DOHH2 (cell line): ENCODE measurements at regions not wholly inside any gene's neighbourhood (a gene's known extent, or its start where the extent isn't known, plus 50 kb on each side); places are given as distances from the start of the nearest gene placed in this dataset.

Source experiments
- H3F3A ChIP-seq: fragments of 200-600 bp; sonication (generic), shearing (Covaris generic); 2 replicates; pipeline ENCODE4 v1.6.0; 2016; ENCODE audit warnings: antibody characterized with exemption, mild to moderate bottlenecking; ENCODE audit not compliant: control insufficient read depth, insufficient read depth
- H3K27ac ChIP-seq: fragments of 200-600 bp; sonication (generic); 2 replicates; pipeline ENCODE4 v1.5.1; 2014; ENCODE audit warnings: low read depth, mild to moderate bottlenecking, low read length, moderate library complexity
- H3K27me3 ChIP-seq: fragments of 200-600 bp; sonication (generic); 2 replicates; pipeline ENCODE4 v1.6.1; 2014; ENCODE audit warnings: mild to moderate bottlenecking, low read length, mixed read lengths; ENCODE audit not compliant: control insufficient read depth
- H3K36me3 ChIP-seq: fragments of 200-600 bp; sonication (generic); 2 replicates; pipeline ENCODE4 v1.6.1; 2014; ENCODE audit warnings: mild to moderate bottlenecking, low read length, moderate library complexity, mixed read lengths; ENCODE audit not compliant: control insufficient read depth
- H3K4me1 ChIP-seq: fragments of 200-600 bp; sonication (generic); 2 replicates; pipeline ENCODE4 v1.6.1; 2014; ENCODE audit warnings: mild to moderate bottlenecking, low read length, mixed read lengths; ENCODE audit not compliant: control insufficient read depth
- H3K4me2 ChIP-seq: fragments of 200-600 bp; sonication (generic); 2 replicates; pipeline ENCODE4 v1.6.0; 2014; ENCODE audit warnings: mild to moderate bottlenecking, low read length, moderate library complexity
- H3K4me3 ChIP-seq: fragments of 200-600 bp; sonication (generic); 2 replicates; pipeline ENCODE4 v1.5.1; 2014; ENCODE audit warnings: mild to moderate bottlenecking, low read length, mixed read lengths
- H3K79me2 ChIP-seq: fragments of 200-600 bp; sonication (generic); 2 replicates; pipeline ENCODE4 v1.6.1; 2014; ENCODE audit warnings: mild to moderate bottlenecking, low read length, mixed read lengths; ENCODE audit not compliant: control insufficient read depth
- H3K9me2 ChIP-seq: fragments of 200-600 bp; sonication (generic); replicated peaks from 2 replicates; pipeline ENCODE4 v1.6.1; 2014; ENCODE audit warnings: mild to moderate bottlenecking, low read length, mixed read lengths; ENCODE audit not compliant: control insufficient read depth
- H3K9me3 ChIP-seq: fragments of 200-600 bp; sonication (generic); 2 replicates; pipeline ENCODE4 v1.6.1; 2014; ENCODE audit warnings: antibody characterized with exemption, low read length, mixed read lengths; ENCODE audit not compliant: control insufficient read depth, insufficient read depth
- H4K20me1 ChIP-seq: fragments of 200-600 bp; sonication (generic); 2 replicates; pipeline ENCODE4 v1.6.0; 2014; ENCODE audit warnings: low read depth, mild to moderate bottlenecking, antibody characterized with exemption, low read length, moderate library complexity; ENCODE audit not compliant: control insufficient read depth, insufficient read depth
- CTCF ChIP-seq: fragments of 200-600 bp; sonication (generic); IDR thresholded peaks from one replicate; pipeline ENCODE4 v1.5.1; 2014; ENCODE audit warnings: antibody characterized with exemption, mild to moderate bottlenecking, low read depth, low read length; ENCODE audit not compliant: poor library complexity, severe bottlenecking
- EZH2phosphoT487 ChIP-seq: fragments of 200-600 bp; sonication (generic); IDR thresholded peaks from 2 replicates; pipeline ENCODE4 v1.6.1; 2017; ENCODE audit warnings: borderline replicate concordance, mild to moderate bottlenecking, antibody characterized with exemption, low read length, moderate library complexity, mixed read lengths

- Histone ChIP-seq H3F3A (no peaks in the 10 kb centered on the region), H3K36me3 (no peaks in the 10 kb centered on the region), H3K9me2 (no peaks in the 10 kb centered on the region), H3K4me2 (no peak overlapping the region), H3K4me1 (no peaks in the 10 kb centered on the region), H3K27ac (no peak overlapping the region), H3K27me3 (no peaks in the 10 kb centered on the region), H4K20me1 (no peaks in the 10 kb centered on the region), H3K79me2 (no peaks in the 10 kb centered on the region), H3K4me3 (no peak overlapping the region), H3K9me3 (no peaks in the 10 kb centered on the region)
- TF ChIP-seq EZH2phosphoT487 (no peak), CTCF (no peak)
Observed at GRCh38 chr4:11505221-11505971, 76.7 kb upstream of the HS3ST1 start.

GRCh38 chr4:11503166-11503565 is 74.5 kb upstream of the HS3ST1 start:
- TF ChIP-seq EZH2phosphoT487 (no peak), CTCF (no peak)
- no peaks in the 10 kb centered on the region for H4K20me1 ChIP-seq

GRCh38 chr4:11497972-11498371 is 69.3 kb upstream of the HS3ST1 start:
- H3K9me2 ChIP-seq, result no peaks in the 10 kb centered on the region
- H3K79me2 ChIP-seq, result no peaks in the 10 kb centered on the region
- H3K27ac ChIP-seq, result no peak overlapping the region
- H3K9me3 ChIP-seq, result no peaks in the 10 kb centered on the region
- no peaks in the 10 kb centered on the region for H3K36me3 ChIP-seq
- H3K27me3 ChIP-seq, result no peaks in the 10 kb centered on the region
- no peak overlapping the region for H3K4me2 ChIP-seq
- no peak overlapping the region for H3K4me3 ChIP-seq
- no peaks in the 10 kb centered on the region for H4K20me1 ChIP-seq
- TF ChIP-seq CTCF (no peak), EZH2phosphoT487 (no peak)
- H3F3A ChIP-seq, result no peaks in the 10 kb centered on the region
- H3K4me1 ChIP-seq, result no peaks in the 10 kb centered on the region

More at GRCh38 chr4:11503166-11503565, 74.5 kb upstream of the HS3ST1 start:
- Histone ChIP-seq H3K27me3 (no peaks in the 10 kb centered on the region), H3K36me3 (no peaks in the 10 kb centered on the region), H3K4me1 (no peaks in the 10 kb centered on the region), H3K79me2 (no peaks in the 10 kb centered on the region), H3F3A (no peaks in the 10 kb centered on the region), H3K9me3 (no peaks in the 10 kb centered on the region), H3K4me2 (no peak overlapping the region), H3K27ac (no peak overlapping the region), H3K4me3 (no peak overlapping the region), H3K9me2 (no peaks in the 10 kb centered on the region)
